SU-DHL-6 (cell line): ENCODE measurements at regions not wholly inside any gene's neighbourhood (a gene's known extent, or its start where the extent isn't known, plus 50 kb on each side); places are given as distances from the start of the nearest gene placed in this dataset.

Experiments
- H2AFZ ChIP-seq: fragments of 200-600 bp; sonication (generic); 2 replicates; pipeline ENCODE4 v1.6.1; 2014; ENCODE audit warnings: low read depth, mild to moderate bottlenecking, moderate library complexity, mixed read lengths, antibody characterized with exemption, low read length; ENCODE audit not compliant: severe bottlenecking
- H3F3A ChIP-seq: fragments of 200-600 bp; shearing (Covaris generic); 2 replicates; pipeline ENCODE4 v1.6.0; 2016; ENCODE audit warnings: antibody characterized with exemption, mild to moderate bottlenecking; ENCODE audit not compliant: insufficient read depth
- H3K27ac ChIP-seq: fragments of 200-600 bp; sonication (generic); 2 replicates; pipeline ENCODE4 v1.5.1; 2016; ENCODE audit warnings: low read depth, mild to moderate bottlenecking, low read length, moderate library complexity, mixed read lengths
- H3K27me3 ChIP-seq: fragments of 200-600 bp; sonication (generic), shearing (Covaris generic); 2 replicates; pipeline ENCODE4 v1.6.0; 2014; ENCODE audit warnings: mild to moderate bottlenecking, low read length
- H3K36me3 ChIP-seq: fragments of 200-600 bp; sonication (generic); 2 replicates; pipeline ENCODE4 v1.6.1; 2014; ENCODE audit warnings: mild to moderate bottlenecking, low read length, mixed read lengths
- H3K4me2 ChIP-seq: fragments of 300-600, 200-600 bp; shearing (Covaris generic), sonication (generic); 2 replicates; pipeline ENCODE4 v1.6.0; 2014; ENCODE audit warnings: low read length, low read depth, mild to moderate bottlenecking; ENCODE audit not compliant: poor library complexity, severe bottlenecking
- H3K4me3 ChIP-seq: fragments of 200-600 bp; sonication (generic); 2 replicates; pipeline ENCODE4 v1.5.1; 2014; ENCODE audit warnings: antibody characterized with exemption, low read length, mild to moderate bottlenecking, mixed read lengths; ENCODE audit not compliant: insufficient read depth, poor library complexity, severe bottlenecking
- H3K79me2 ChIP-seq: fragments of 200-600 bp; sonication (generic); 2 replicates; pipeline ENCODE4 v1.6.1; 2014; ENCODE audit warnings: mild to moderate bottlenecking, low read length, moderate library complexity; ENCODE audit not compliant: insufficient read depth
- H3K9ac ChIP-seq: fragments of 200-600 bp; sonication (generic); 2 replicates; pipeline ENCODE4 v1.7.0; 2014; ENCODE audit warnings: mild to moderate bottlenecking, low read length
- H3K9me2 ChIP-seq: fragments of 200-600 bp; sonication (generic); replicated peaks from 2 replicates; pipeline ENCODE4 v1.6.1; 2014; ENCODE audit warnings: low read length; ENCODE audit not compliant: insufficient read depth
- H3K9me3 ChIP-seq: fragments of 200-600 bp; sonication (generic); 2 replicates; pipeline ENCODE4 v1.6.1; 2014; ENCODE audit warnings: low read length, mixed read lengths; ENCODE audit not compliant: insufficient read depth
- H4K20me1 ChIP-seq: fragments of 200-600 bp; sonication (generic); 2 replicates; pipeline ENCODE4 v1.6.1; 2014; ENCODE audit warnings: low read depth, mild to moderate bottlenecking, antibody characterized with exemption, low read length, moderate library complexity, mixed read lengths
- EZH2phosphoT487 ChIP-seq: fragments of 200-600 bp; sonication (generic), shearing (Covaris generic); conservative IDR thresholded peaks from 2 replicates; pipeline ENCODE4 v1.6.1; 2018; ENCODE audit warnings: mild to moderate bottlenecking, antibody characterized with exemption, low read length, moderate library complexity, mixed read lengths
- TF ChIP-seq, protein P1 (sequence below): fragments of 200-600 bp; sonication (generic); IDR thresholded peaks from one replicate; pipeline ENCODE4 v1.5.1; 2017; ENCODE audit warnings: antibody characterized with exemption, mild to moderate bottlenecking, low read length, moderate library complexity; ENCODE audit not compliant: insufficient read depth, poor library complexity, severe bottlenecking

- Histone ChIP-seq H3K9me3 (no peaks in the 10 kb centered on the region), H3K4me3 (no peak overlapping the region), H3K27me3 (no peaks in the 10 kb centered on the region), H3K9ac (no peak overlapping the region), H3K79me2 (no peaks in the 10 kb centered on the region), H3K4me2 (no peak overlapping the region), H3K36me3 (no peaks in the 10 kb centered on the region), H2AFZ (no peak overlapping the region), H3K27ac (no peak overlapping the region), H3K9me2 (no peaks in the 10 kb centered on the region), H3F3A (no peaks in the 10 kb centered on the region), H4K20me1 (no peaks in the 10 kb centered on the region)
- TF ChIP-seq, protein P1, sequence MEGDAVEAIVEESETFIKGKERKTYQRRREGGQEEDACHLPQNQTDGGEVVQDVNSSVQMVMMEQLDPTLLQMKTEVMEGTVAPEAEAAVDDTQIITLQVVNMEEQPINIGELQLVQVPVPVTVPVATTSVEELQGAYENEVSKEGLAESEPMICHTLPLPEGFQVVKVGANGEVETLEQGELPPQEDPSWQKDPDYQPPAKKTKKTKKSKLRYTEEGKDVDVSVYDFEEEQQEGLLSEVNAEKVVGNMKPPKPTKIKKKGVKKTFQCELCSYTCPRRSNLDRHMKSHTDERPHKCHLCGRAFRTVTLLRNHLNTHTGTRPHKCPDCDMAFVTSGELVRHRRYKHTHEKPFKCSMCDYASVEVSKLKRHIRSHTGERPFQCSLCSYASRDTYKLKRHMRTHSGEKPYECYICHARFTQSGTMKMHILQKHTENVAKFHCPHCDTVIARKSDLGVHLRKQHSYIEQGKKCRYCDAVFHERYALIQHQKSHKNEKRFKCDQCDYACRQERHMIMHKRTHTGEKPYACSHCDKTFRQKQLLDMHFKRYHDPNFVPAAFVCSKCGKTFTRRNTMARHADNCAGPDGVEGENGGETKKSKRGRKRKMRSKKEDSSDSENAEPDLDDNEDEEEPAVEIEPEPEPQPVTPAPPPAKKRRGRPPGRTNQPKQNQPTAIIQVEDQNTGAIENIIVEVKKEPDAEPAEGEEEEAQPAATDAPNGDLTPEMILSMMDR = no peak
- no peak for TF ChIP-seq EZH2phosphoT487
These were observed 1458.9 kb upstream of the FLRT2 start for GRCh38 chr14:84071061-84071460.

- no peaks in the 10 kb centered on the region for H3K79me2 ChIP-seq
- no peaks in the 10 kb centered on the region for H3K9me3 ChIP-seq
- no peak overlapping the region for H2AFZ ChIP-seq
- H3K27me3 ChIP-seq = no peaks in the 10 kb centered on the region
- no peak overlapping the region for H3K4me3 ChIP-seq
- no peaks in the 10 kb centered on the region for H3K9me2 ChIP-seq
- TF ChIP-seq, protein P1 = no peak
- no peak for TF ChIP-seq EZH2phosphoT487
- H3K36me3 ChIP-seq = no peaks in the 10 kb centered on the region
- no peak overlapping the region for H3K27ac ChIP-seq
- no peak overlapping the region for H3K4me2 ChIP-seq
- H3K9ac ChIP-seq = no peak overlapping the region
- H4K20me1 ChIP-seq = 0 out of 2 replicates have a peak, but pooled peaks cover 2% of the 10 kb centered on the region
- H3F3A ChIP-seq = no peaks in the 10 kb centered on the region
These were observed 1455.3 kb upstream of the FLRT2 start for GRCh38 chr14:84074626-84075025.

- H3K4me3 ChIP-seq = no peak overlapping the region
- no peak overlapping the region for H2AFZ ChIP-seq
- H3K79me2 ChIP-seq = no peaks in the 10 kb centered on the region
- no peak overlapping the region for H3K4me2 ChIP-seq
- H3K9me2 ChIP-seq = no peaks in the 10 kb centered on the region
- H4K20me1 ChIP-seq = 0 out of 2 replicates have a peak, but pooled peaks cover 2% of the 10 kb centered on the region
- no peaks in the 10 kb centered on the region for H3F3A ChIP-seq
- H3K36me3 ChIP-seq = no peaks in the 10 kb centered on the region
- no peak overlapping the region for H3K27ac ChIP-seq
- H3K27me3 ChIP-seq = no peaks in the 10 kb centered on the region
- TF ChIP-seq EZH2phosphoT487 = no peak
- TF ChIP-seq, protein P1 = no peak
- no peak overlapping the region for H3K9ac ChIP-seq
- no peaks in the 10 kb centered on the region for H3K9me3 ChIP-seq
These were observed 1449.0 kb upstream of the FLRT2 start for GRCh38 chr14:84080944-84081343.
